Putamen (tissue), 1 donor: ENCODE measurements at regions not wholly inside any gene's neighbourhood (a gene's known extent, or its start where the extent isn't known, plus 50 kb on each side); places are given as distances from the start of the nearest gene placed in this dataset.
"Not testable (repeated sequence)": the region's sequence is repeated elsewhere in the genome, so short reads cannot be mapped to it uniquely, and the experiment has no call there.

Experiments
- DNase-seq: peaks from one replicate; pipeline ENCODE4 v3.0.0-alpha.2; 2016; ENCODE audit warnings: low spot score

- no peak for DNase-seq
Observed at GRCh38 chr11:57871231-57871630, 109.6 kb downstream of the CTNND1 start.

DNA sequence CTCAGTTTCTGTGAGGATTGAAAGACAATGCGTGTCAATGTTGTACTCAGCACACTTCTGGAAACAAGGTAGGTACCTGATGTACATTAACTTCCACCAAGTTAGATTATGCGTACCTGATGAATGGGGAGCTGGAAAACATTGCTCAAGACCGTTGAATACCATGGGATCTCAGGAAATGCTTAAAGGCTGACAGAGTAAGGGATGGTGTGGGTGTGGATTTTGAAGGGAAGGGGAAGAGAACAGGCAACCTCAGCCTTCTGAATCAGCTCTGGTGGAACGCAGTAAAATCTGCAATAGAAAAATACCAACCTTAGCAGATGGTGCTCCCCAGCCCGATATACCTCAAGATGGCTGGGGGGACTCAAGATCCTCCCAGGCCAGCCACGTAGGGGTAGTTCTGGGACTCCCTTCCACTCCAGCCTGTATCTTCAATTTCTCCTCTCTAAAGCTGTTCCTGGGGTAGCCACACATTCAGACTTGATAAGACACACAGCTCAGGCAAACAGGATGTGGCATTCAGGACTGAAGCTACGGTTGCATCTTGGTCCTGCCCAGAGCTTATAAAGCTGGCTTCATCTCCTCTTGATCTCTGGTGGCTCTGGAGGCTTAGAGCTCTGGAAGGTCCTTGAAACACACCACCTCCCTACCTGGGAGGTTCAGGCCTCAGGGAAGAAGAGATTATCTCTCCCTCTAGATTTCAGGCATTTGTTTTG is 111.8 kb downstream of the CTNND1 start:
- no peak for DNase-seq

DNA sequence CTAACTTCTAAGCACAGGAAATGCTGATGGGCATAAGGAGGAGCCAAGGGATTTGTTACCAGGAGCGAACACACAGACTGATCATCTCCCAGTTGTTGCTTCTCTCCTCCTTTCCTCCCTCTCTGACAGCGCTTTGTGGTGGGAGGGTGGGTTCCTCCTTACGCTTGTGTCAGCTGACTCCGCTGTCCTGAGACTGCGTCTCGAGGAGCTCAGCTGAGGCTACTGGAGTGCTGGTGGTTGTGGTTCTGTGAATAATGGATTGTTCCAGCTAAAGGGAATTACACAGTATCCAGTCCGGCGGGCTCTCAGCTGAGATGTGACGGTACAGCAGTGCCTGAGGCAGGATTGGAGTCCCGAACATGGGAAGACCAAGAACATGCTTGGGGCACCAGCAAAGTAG is 113.4 kb downstream of the CTNND1 start:
- no peak for DNase-seq

- no peak for DNase-seq
Observed at GRCh38 chr11:57881647-57882046, 120.0 kb downstream of the CTNND1 start.

DNA sequence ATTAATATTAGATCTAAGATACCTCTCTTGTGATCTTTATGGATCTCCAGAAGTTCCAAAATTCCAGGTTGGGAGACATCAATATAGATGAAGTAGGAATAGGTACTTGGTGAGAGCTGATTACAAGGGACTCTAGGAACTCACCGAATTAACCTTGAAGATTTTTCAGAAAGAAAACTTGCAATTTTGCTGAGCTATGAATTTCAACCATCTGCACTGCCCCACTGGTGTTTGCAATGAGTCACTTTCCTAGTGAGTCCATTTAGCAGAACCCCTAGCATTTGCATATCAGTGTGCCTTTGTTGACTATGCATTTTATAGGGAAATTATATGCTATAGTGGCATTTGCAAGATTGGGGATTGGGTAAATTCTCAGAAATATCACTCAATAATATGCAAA is 122.0 kb downstream of the CTNND1 start:
- DNase-seq, result no peak

DNA sequence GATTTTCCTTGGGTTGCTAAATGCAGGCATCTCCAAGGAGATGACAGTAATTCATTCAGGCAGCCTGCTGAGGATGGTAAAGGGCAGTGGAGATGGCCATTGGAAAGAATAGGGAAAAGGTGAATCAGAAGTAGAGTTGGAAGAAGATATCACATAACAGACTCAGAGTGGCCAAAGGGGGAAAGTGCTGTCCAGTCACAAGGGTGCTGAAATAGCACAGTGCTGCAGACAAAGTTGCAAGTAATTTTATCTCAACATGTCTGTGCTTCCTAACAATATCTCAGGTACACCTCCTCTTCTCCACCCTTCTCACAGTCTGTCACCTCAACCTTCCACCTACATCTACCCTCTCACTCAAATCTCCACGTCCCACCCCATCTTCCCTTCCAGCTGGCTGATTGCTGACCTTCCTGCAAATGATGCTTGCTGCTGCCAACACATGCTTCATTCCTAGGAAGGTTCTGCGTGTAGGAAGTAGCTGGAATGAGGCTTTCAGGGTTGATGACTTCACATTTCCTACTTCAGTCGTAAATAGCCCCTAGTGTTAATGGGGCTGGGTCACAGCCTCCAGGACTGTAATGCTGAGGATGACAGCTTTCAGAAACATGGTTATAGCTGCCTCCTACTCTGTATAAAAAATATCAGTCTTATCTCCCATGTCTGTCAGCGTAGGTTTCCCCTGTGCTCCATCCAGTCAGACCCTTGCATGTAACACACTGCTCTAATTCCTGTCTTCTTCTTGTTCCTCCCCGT is 123.9 kb downstream of the CTNND1 start:
- DNase-seq, result peak; percentile 1

- DNase-seq, result no peak
Observed at GRCh38 chr11:57888386-57888785, 126.8 kb downstream of the CTNND1 start.

DNA sequence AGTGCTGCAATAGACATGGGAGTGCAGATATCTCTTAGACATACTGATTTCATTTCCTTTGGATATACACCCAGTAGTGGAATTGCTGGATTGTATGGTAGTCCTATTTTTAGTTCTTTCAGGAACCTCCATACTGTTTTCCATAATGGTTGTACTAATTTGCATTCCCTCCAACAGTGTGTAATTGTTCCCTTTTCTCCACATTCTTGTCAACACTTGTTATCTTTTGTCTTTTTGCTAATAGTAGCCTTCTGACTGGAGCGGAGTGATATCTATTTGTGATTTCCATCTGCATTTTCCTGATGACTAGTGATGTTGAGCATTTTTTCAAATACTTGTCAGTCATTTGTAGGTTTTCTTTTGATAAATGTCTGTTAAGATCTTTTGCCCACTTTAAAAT is 128.9 kb downstream of the CTNND1 start:
- no peak for DNase-seq

- DNase-seq, result not testable (repeated sequence)
Observed at GRCh38 chr11:57893200-57893599, 130.5 kb upstream of the OR9Q1 start.

- DNase-seq, result no peak
Observed at GRCh38 chr11:57896361-57897145, 127.1 kb upstream of the OR9Q1 start.

GRCh38 chr11:57899378-57899777 is 124.3 kb upstream of the OR9Q1 start:
- no peak for DNase-seq

GRCh38 chr11:57900320-57900719 is 123.4 kb upstream of the OR9Q1 start:
- DNase-seq, result no peak

GRCh38 chr11:57901278-57901677 is 122.4 kb upstream of the OR9Q1 start:
- DNase-seq, result no peak

DNA sequence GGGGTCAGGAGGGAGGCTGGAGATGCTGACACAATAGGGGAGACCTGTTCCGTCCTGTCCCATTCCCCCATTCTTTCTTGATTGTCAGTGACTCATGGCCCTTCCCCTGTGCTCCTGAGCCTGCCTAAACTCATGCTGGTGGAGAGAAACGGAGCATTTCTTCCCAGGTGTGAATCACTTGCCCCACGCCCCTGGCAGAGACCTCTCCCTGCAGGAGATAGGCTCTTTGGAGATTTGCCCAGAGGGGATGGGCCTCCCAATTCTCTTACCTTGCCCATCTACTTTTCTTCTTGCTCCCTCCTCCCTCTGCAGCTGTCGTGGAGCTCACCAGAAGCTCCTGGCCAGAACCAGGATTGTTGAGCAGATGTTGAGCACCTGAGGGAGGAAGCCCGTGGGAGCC is 121.9 kb upstream of the OR9Q1 start:
- DNase-seq, result no peak

- DNase-seq, result no peak
Observed at GRCh38 chr11:57903011-57903410, 120.7 kb upstream of the OR9Q1 start.

DNA sequence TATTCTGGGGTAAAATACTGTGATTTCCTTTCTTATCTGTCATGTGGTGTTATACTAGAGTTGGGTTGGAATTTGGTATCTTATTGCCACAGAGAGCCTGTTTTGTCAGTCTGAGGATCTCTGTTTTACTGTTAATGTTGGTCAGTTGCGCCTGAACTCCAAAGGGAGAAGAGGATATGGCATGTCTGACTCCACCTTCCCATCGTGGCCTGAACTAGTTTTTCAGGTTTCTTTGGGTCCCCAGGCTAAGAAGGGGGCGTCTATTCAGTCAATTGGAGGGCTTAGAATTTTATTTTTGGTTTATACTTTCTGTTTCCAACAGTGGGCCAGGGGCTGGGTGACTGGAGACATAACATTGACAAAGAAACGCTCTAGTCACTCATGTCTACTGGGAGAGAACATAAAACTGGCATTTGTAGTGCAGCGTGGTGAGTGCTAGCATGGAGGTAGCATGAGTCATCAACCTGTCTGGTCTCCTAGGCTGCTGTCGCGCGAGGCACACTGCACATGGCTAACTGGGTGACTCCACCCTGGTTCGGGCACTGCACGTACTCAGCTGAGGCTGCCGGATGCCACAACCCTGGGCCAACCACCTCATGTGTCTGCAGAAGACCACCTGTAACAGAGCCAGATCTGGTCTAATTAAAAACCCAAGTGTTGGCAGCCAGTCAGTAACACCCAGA is 120.1 kb upstream of the OR9Q1 start:
- DNase-seq, result no peak

- no peak for DNase-seq
Observed at GRCh38 chr11:57904376-57904775, 119.3 kb upstream of the OR9Q1 start.

DNA sequence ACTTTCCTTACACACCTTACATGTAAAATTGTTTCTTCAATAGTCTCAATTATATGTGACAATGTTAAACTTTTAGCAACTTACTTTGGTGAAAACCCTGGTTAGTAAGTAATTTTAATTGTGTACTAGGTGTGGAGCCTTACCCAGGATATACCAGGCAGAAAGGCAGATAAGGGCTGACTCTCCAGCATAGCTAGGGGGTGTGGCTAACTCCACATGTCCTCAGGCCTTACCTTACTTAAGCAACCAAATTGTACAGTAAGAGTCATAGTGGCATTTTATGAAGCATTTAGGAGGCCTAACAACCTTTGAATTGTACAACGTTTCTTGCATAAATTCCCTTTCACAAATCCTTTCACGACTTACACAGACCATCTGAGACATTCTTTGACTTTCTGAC is 118.2 kb upstream of the OR9Q1 start:
- no peak for DNase-seq

- not testable (repeated sequence) for DNase-seq
Observed at GRCh38 chr11:57908399-57908798, 115.3 kb upstream of the OR9Q1 start.

- DNase-seq, result not testable (repeated sequence)
Observed at GRCh38 chr11:57911522-57911921, 112.2 kb upstream of the OR9Q1 start.

GRCh38 chr11:57913715-57914704 is 109.7 kb upstream of the OR9Q1 start:
- no peak for DNase-seq
